ENCODE measurements at regions not wholly inside any gene's neighbourhood (a gene's known extent, or its start where the extent isn't known, plus 50 kb on each side); places are given as distances from the start of the nearest gene placed in this dataset.
"Not testable (repeated sequence)": the region's sequence is repeated elsewhere in the genome, so short reads cannot be mapped to it uniquely, and the experiment has no call there.

DNA sequence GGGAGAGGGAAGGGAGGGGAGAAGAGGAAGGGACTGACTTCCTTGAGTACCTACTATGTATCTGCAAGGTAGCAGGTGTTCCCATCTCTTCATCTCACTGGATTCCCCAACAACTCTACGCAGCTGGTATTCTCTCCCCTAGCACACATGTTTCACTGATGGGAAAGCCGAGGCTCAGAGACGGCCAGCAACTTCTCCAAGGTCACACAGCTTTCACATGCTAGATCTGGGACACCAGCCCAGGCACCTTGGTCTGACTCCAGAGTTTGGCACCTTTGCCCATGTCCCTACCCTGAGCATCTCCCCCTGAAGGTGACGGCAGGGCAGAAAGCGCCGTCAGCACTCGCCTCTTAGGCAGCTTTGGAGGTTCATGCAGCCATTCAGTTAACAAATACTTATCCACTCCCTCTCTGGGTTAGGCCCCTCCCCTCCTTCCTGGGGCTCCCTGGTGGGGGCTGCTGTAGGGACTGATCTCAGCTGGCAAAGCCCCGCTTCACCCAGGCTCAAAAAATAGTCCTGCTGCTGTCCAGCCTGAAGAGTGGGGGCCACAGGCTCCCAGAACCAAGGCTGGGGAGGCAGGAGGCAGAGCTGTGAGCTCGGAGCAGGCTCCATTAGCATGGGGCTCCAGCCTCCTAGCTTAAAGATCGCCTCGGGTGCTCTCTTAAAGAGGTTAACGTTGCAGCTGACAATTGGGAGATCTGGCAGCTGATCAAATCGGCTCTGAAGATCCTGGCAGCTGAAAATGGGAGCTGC, 79.4 kb downstream of the IGLL1 start:
- DNase-seq = no peak

- DNase-seq = no peak
Observed at GRCh38 chr22:23499845-23500500, 80.1 kb downstream of the IGLL1 start.

DNA sequence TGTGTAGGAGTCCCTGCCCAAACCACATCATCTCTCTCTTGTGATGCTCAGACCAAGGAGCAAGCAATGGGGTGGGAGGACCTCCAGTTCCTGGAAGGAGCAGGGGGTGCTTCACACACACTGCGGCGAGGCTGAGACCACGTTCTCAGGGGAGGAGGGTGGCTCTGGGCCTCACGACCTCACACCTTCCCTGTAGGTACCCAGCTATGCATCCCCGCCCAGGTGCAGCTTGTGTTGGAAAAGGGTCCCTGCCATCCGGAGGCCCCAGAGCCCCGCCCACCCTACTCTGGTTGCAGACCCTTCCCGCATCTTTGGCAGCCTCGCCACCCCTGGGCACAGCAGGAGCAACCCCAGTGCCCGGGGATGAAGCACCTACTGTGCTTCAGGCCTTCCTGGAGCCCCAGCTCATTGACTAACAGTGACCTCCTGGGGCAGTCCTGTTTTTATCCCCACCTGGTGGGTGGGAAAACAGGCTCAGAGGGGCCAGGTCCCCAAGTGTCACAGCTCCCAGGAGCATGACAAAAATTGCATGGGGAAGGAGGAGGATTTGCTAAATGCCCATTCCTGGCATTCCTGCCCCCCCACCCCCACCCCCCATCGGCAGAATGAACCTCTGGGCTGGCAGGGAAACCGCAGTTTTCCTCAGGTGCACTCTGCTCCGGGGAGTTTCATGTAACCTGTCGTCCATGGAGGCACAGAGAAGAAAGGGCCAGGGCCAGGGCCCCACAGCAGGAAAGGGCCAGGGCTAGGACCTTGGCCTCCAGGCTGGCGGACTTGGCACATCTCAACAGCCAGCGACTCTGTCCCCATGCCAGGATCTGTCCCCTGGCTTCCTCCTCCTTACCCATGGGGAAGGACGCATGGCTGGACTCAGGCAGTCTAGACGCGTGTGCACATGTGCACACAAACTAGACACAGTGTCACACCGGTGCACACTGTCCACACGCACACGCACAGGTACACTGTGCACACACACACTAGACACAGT, 81.0 kb downstream of the IGLL1 start:
- DNase-seq = no peak

- not testable (repeated sequence) for DNase-seq
Observed at GRCh38 chr22:23497889-23498288, 82.2 kb downstream of the IGLL1 start.

GRCh38 chr22:23497016-23497885, 82.8 kb downstream of the IGLL1 start:
- DNase-seq = no peak

DNA sequence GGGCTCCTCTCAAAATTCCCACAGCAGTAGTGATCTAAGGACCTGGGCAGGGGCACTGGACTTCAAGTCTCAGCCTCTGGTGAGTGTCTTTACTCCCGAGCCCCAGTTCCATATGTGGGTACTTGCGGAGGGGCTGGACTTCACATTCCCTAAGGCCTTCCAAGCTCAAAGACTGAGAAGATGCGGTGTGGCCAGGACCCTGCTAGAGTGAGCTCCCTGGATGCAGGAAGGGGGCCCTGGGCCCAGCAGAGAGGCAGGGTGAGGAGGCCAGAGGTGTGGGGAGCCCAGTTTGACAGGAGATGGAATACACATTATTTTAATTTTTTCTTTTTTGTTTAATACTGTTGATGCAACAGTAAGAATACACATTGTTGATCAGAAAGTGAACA, 83.7 kb downstream of the IGLL1 start:
- no peak for DNase-seq

GRCh38 chr22:23495614-23496444, 84.3 kb downstream of the IGLL1 start:
- DNase-seq = no peak

DNA sequence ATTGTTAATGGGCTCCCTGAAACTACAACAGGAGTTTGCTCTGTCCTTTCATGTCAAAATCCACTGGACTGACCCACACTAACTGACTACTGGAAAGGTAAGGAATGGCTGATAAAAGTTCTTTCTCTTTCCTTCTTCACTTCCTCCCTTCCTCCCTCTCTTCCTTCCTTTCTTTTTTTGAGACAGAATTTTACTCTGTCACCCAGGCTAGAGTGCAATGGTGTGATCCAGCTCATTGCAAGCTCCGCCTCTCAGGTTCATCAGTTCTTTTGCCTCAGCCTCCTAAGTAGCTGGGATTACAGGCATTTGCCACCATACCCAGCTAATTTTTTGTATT, 85.2 kb downstream of the IGLL1 start:
- DNase-seq = no peak

- DNase-seq = no peak
Observed at GRCh38 chr22:23485490-23485889, 94.6 kb downstream of the IGLL1 start.

- DNase-seq = no peak
Observed at GRCh38 chr22:23484651-23485050, 95.4 kb downstream of the IGLL1 start.

- no peak for DNase-seq
Observed at GRCh38 chr22:23481369-23481768, 98.7 kb downstream of the IGLL1 start.

DNA sequence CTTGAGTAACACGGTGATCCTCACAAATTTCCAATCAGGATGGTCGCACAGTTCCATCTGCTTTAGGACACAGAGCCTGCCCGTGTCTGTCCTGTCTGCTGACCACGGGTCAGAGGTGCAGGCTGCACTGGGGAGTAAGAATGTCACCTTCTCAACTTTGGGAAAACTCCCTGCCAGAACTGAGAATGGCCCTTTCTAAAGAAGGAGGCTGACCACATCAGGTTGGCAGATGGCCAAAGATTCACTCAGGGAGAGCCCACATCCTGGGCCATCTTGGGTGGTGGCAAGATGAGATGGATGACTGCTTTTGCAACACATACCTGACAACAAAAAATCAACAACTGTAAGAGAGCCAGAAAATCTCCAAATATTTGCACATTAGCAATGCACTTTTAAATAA, 101.9 kb downstream of the IGLL1 start:
- DNase-seq = no peak

DNA sequence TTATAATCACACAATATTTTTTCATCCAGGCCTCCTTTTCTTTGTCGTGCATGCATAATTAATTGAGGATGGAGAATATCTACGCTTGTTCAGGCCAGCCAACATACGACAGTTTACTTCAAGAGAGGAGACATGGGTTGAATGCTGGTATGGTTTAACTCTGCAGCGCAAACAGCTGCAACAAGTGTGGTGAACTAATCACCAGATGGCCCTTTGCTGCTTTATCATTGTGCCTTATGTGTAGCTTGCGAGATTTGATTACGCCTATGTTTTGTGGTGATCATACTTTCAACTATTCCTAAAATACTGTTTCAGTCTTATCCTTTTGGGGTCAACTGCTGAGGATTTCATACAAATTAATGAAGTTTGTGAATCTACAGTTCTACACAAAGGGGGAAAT, 105.6 kb downstream of the IGLL1 start:
- not testable (repeated sequence) for DNase-seq

- no peak for DNase-seq
Observed at GRCh38 chr22:23473901-23474300, 106.2 kb downstream of the IGLL1 start.

GRCh38 chr22:23472376-23472775, 107.7 kb downstream of the IGLL1 start:
- DNase-seq = not testable (repeated sequence)

DNA sequence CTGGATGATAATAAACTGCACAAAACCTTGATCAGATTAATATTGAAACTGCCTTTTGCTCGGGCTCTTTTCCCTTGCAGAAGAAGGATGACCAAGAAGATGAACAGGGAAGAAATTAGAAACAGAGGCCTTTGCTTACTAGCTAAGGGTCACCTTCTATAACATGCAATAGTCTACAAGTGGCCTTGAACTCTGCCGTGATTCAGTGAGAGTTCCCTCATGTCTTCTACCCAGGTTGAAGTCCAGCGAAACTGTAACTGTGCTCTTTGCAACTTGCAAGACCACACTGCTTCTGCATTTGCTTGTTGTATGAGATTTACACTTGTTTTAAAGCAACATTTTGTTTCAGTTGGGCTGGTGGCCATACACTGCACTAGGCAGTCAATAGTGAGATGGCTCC, 108.4 kb downstream of the IGLL1 start:
- no peak for DNase-seq

DNA sequence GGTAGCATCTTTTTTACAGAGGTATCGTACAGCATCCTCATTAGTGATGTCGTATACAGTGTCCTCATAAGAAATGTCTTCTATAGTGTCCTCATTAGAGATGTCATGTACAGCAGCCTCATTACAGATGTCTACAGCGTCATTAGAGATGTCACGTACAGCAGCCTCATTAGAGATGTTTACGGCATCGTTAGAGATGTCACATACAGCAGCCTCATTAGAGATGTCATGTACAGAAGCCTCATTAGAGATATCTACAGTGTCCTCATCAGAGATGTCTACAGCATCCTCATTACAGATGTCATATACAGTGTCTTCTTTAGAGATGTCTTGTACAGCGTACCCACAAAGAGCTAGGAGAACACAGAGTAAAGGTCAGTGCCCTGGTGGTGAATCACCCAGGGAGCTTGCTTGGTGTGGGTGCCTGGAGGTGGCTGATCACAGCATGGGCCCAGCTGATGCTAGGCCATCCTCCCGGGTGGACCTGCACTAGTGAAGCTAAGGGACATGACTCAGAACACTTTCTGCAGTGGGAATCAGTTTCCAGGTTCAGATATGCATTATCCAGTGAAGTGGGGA, 109.2 kb downstream of the IGLL1 start:
- no peak for DNase-seq

DNA sequence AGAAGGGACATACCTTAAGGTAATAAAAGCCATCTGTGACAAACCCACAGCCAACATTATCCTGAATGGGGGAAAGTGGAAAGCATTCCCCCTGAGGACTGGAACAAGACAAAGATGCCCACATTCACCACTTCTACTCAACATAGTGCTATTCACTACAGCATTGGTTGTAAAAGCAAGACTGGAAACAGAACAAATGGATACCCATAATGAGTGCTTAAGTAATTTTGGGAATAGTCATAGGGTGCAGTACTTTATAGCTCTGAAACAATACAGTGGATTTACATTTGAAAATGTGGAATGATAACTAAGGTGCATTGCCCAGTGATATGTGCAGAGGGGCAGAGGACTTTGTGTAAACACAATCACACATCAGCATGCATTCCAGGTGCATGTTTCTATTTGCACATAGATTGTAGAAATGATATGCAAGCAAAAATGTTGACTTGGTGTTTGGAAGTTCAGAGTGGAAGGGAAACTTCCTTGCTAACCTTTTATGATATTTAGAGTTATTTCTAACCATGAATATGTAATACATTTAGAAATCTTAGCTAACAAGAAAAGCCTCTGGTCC, 112.3 kb downstream of the IGLL1 start:
- DNase-seq = no peak

DNA sequence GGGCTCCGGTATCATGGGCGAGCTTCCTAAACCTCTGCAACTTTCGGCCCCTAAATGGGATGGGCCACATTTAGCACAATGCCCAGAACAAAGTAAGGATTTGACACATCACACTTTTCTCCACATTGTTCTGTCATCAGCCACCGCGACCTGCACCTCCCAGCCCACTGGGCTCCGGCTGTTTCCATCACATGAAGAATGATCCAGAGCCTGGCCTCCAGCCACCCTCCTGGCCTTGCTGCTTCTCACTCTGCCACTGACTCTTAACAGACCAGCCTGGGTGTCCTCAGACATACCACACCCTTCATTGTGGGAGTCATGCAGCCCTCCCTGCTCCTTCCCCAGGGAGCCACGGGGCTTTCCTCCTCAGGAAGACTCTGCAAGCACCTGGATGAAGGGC, 113.7 kb downstream of the IGLL1 start:
- DNase-seq = no peak

DNA sequence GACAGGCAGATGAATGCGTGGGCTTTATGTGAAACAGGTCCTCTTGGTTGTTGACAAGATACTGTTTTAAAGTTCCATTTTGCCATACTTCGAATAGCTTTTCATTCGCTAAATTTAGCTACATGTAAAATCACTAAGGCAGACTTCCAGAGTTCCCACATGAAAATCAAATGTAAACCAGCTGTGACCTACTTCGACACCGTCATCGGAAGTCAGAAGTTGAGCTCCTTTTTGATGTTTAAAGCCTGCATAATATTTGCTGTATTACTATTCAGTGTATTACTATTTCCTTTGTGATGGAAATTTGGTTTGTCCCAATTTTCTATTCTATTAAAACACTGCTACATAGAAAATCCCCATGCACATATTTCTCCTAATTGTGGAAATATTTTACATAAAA, 115.3 kb downstream of the IGLL1 start:
- DNase-seq = not testable (repeated sequence)

GRCh38 chr22:23460517-23461031, 119.5 kb downstream of the IGLL1 start:
- not testable (repeated sequence) for DNase-seq
